HEK293 (cell line): ENCODE measurements at regions not wholly inside any gene's neighbourhood (a gene's known extent, or its start where the extent isn't known, plus 50 kb on each side); places are given as distances from the start of the nearest gene placed in this dataset.

Source experiments
- CTCF ChIA-PET: fragments of 350-600 bp; formaldehyde crosslinking; extraction: SDS; loops from one replicate; lab custom pipeline; 2021; ENCODE audit warnings: antibody characterized with exemption; lab: Yijun Ruan, JAX
- POLR2A ChIA-PET: fragments of 300-600 bp; formaldehyde crosslinking; extraction: SDS; loops from one replicate; lab custom pipeline; 2020; ENCODE audit warnings: antibody characterized with exemption, inconsistent platforms; lab: Yijun Ruan, JAX
- H3K27ac ChIP-seq: fragments of 200-500 bp; sonication (Bioruptor generic); 2 replicates; pipeline ENCODE4 v1.5.1; 2014; ENCODE audit warnings: low read depth, low read length, control low read depth, inconsistent platforms; ENCODE audit errors: extremely low read depth
- H3K36me3 ChIP-seq, 2 experiments: fragments of 200-500 bp in 1 of 2; sonication (Bioruptor generic) in 1 of 2; 1 replicate in 1 of 2; 2 replicates in 1 of 2; pipeline ENCODE4 v1.5.1; 2014 to 2017; ENCODE audit warnings: inconsistent platforms in 2 of 2, low read length in 2 of 2; ENCODE audit not compliant: control insufficient read depth in 2 of 2, insufficient read depth in 1 of 2
- H3K4me1 ChIP-seq: fragments of 200-500 bp; sonication (Bioruptor generic); 2 replicates; pipeline ENCODE4 v1.5.1; 2014; ENCODE audit warnings: mild to moderate bottlenecking, low read length, inconsistent platforms; ENCODE audit not compliant: control insufficient read depth, insufficient read depth
- H3K4me3 ChIP-seq: 2 replicates; pipeline ENCODE4 v1.5.1; 2011; ENCODE audit warnings: low read depth, mild to moderate bottlenecking, control low read depth, low read length, moderate library complexity
- H3K9me3 ChIP-seq: fragments of 200-500 bp; sonication (Bioruptor generic); 2 replicates; pipeline ENCODE4 v1.5.1; 2014; ENCODE audit warnings: low read depth, low read length, inconsistent platforms; ENCODE audit not compliant: control insufficient read depth, insufficient read depth
- HIC1 ChIP-seq: fragments of 450-650 bp; formaldehyde crosslinking; IDR thresholded peaks from 2 replicates; pipeline ENCODE4 v1.5.1; 2016; ENCODE audit warnings: missing biosample characterization, missing genetic modification characterization
- KLF1 ChIP-seq: fragments of 450-650 bp; formaldehyde crosslinking; IDR thresholded peaks from 2 replicates; pipeline ENCODE4 v1.5.1; 2016; ENCODE audit warnings: missing biosample characterization, missing genetic modification characterization
- KLF9 ChIP-seq: fragments of 450-650 bp; formaldehyde crosslinking; IDR thresholded peaks from 2 replicates; pipeline ENCODE4 v1.5.1; 2016; ENCODE audit warnings: missing biosample characterization, missing genetic modification characterization, low read depth
- OSR2 ChIP-seq: fragments of 450-650 bp; formaldehyde crosslinking; IDR thresholded peaks from 2 replicates; pipeline ENCODE4 v1.5.1; 2016; ENCODE audit warnings: missing biosample characterization, missing genetic modification characterization
- PATZ1 ChIP-seq: fragments of 450-650 bp; formaldehyde crosslinking; IDR thresholded peaks from 2 replicates; pipeline ENCODE4 v1.5.1; 2016; ENCODE audit warnings: missing biosample characterization, missing genetic modification characterization
- PRDM10 ChIP-seq: fragments of 450-650 bp; formaldehyde crosslinking; IDR thresholded peaks from 2 replicates; pipeline ENCODE4 v1.5.1; 2016; ENCODE audit warnings: missing biosample characterization, missing genetic modification characterization
- ZFP37 ChIP-seq: fragments of 450-650 bp; formaldehyde crosslinking; IDR thresholded peaks from 2 replicates; pipeline ENCODE4 v1.5.1; 2016; ENCODE audit warnings: missing biosample characterization, missing genetic modification characterization
- ZNF132 ChIP-seq: fragments of 450-650 bp; formaldehyde crosslinking; IDR thresholded peaks from 2 replicates; pipeline ENCODE4 v1.5.1; 2017; ENCODE audit warnings: missing biosample characterization, missing genetic modification characterization, borderline replicate concordance
- ZNF184 ChIP-seq: fragments of 450-650 bp; IDR thresholded peaks from 2 replicates; pipeline ENCODE4 v1.5.1; 2018; ENCODE audit warnings: missing biosample characterization, mild to moderate bottlenecking, missing genetic modification characterization
- ZNF544 ChIP-seq: fragments of 450-650 bp; formaldehyde crosslinking; IDR thresholded peaks from 2 replicates; pipeline ENCODE4 v1.5.0; 2017; ENCODE audit warnings: missing biosample characterization, missing genetic modification characterization
- ZNF621 ChIP-seq: fragments of 450-650 bp; formaldehyde crosslinking; IDR thresholded peaks from 2 replicates; pipeline ENCODE4 v1.5.1; 2017; ENCODE audit warnings: missing biosample characterization, missing genetic modification characterization
- ZNF629 ChIP-seq: fragments of 450-650 bp; formaldehyde crosslinking; IDR thresholded peaks from 2 replicates; pipeline ENCODE4 v1.5.1; 2017; ENCODE audit warnings: missing biosample characterization, missing genetic modification characterization
- ZNF704 ChIP-seq: fragments of 450-650 bp; formaldehyde crosslinking; IDR thresholded peaks from 2 replicates; pipeline ENCODE4 v1.5.1; 2016; ENCODE audit warnings: missing biosample characterization, missing genetic modification characterization
- TF ChIP-seq, protein P1 (sequence below): fragments of 450-650 bp; formaldehyde crosslinking; IDR thresholded peaks from 2 replicates; pipeline ENCODE4 v1.5.1; 2016; ENCODE audit warnings: missing biosample characterization, missing genetic modification characterization

DNA sequence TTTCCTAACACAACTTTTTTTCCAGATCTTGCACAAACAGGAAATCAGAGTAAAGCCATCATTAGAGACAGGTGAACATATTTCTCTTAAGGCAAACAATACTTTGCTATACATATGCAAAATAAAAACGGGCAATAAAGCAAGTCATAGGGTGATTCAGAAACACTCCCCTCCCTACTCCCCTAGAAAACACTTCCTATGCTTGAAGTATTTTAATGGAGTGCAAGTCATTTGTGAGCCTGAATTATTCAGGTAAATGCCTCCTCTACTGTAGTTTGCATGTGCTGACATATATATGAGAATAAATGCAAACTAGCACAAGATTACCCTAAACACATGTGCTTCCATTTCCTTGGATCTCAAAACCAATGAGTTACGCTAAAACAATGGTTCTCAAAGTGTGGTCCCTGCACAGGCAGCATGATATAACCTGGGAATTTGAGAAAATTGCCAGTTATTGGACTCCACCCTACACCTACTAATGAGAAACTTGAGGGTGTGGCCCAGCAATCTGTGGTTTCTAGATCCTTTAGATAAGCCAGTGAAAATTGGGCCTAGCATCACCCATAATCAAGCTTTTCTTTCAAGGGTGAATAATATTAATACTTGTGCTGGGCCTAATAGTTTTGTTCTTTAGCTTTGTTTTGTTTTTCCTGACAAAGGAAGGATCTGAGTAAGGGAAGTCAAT lies 159.7 kb upstream of the BMP4 start:
- no peak overlapping the region for H3K4me3 ChIP-seq
- POLR2A ChIA-PET: no interaction called here
- TF ChIP-seq ZNF132: no peak
- TF ChIP-seq ZNF184 (tag by site-specific recombination): no peak
- TF ChIP-seq ZNF544 (tag by site-specific recombination): no peak
- TF ChIP-seq ZNF704 (tag by site-specific recombination): no peak
- no peak for TF ChIP-seq KLF1 (tag by site-specific recombination)
- TF ChIP-seq HIC1: no peak
- TF ChIP-seq KLF9 (tag by site-specific recombination): no peak
- TF ChIP-seq PRDM10 (tag by site-specific recombination): no peak
- no peak for TF ChIP-seq PATZ1 (tag by site-specific recombination)
- no peak for TF ChIP-seq OSR2 (tag by site-specific recombination)
- TF ChIP-seq, protein P1, sequence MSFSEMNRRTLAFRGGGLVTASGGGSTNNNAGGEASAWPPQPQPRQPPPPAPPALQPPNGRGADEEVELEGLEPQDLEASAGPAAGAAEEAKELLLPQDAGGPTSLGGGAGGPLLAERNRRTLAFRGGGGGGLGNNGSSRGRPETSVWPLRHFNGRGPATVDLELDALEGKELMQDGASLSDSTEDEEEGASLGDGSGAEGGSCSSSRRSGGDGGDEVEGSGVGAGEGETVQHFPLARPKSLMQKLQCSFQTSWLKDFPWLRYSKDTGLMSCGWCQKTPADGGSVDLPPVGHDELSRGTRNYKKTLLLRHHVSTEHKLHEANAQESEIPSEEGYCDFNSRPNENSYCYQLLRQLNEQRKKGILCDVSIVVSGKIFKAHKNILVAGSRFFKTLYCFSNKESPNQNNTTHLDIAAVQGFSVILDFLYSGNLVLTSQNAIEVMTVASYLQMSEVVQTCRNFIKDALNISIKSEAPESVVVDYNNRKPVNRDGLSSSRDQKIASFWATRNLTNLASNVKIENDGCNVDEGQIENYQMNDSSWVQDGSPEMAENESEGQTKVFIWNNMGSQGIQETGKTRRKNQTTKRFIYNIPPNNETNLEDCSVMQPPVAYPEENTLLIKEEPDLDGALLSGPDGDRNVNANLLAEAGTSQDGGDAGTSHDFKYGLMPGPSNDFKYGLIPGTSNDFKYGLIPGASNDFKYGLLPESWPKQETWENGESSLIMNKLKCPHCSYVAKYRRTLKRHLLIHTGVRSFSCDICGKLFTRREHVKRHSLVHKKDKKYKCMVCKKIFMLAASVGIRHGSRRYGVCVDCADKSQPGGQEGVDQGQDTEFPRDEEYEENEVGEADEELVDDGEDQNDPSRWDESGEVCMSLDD (tag by site-specific recombination): no peak
- no peak for TF ChIP-seq ZNF629 (tag by site-specific recombination)
- no peak for TF ChIP-seq ZNF621 (tag by site-specific recombination)
- no peak for TF ChIP-seq ZFP37 (tag by site-specific recombination)
- TF ChIP-seq, all 188 proteins: peak for 0
- CTCF ChIA-PET: no interaction called here
- H3K36me3 ChIP-seq: no peaks in the 10 kb centered on the region
- no peaks in the 10 kb centered on the region for H3K4me1 ChIP-seq
- H3K27ac ChIP-seq: no peak overlapping the region
- H3K9me3 ChIP-seq: no peaks in the 10 kb centered on the region
